ENCODE measurements at regions not wholly inside any gene's neighbourhood (a gene's known extent, or its start where the extent isn't known, plus 50 kb on each side); places are given as distances from the start of the nearest gene placed in this dataset.
A peak's percentile ranks its signal among the peaks of the same experiment; 100 is the strongest.

- Mint-ChIP-seq H3K27me3 (ENCODE audit: insufficient read depth, unreplicated experiment) (no peaks in the 10 kb centered on the region), H3K4me1 (ENCODE audit: insufficient read depth, unreplicated experiment) (no peaks in the 10 kb centered on the region)
Measured at GRCh38 chr12:74741112-74741511, 203.5 kb downstream of the ATXN7L3B start.

GRCh38 chr12:74747305-74747704 is 209.7 kb downstream of the ATXN7L3B start:
- Mint-ChIP-seq H3K36me3 (ENCODE audit: insufficient read depth, unreplicated experiment) (no peaks in the 10 kb centered on the region), H3K4me1 (ENCODE audit: insufficient read depth, unreplicated experiment) (no peaks in the 10 kb centered on the region), H3K4me3 (ENCODE audit: unreplicated experiment) (no peak overlapping the region), H3K9me3 (ENCODE audit: unreplicated experiment) (no peaks in the 10 kb centered on the region), H3K27ac (ENCODE audit: low read depth, unreplicated experiment) (no peak overlapping the region), H3K27me3 (ENCODE audit: insufficient read depth, unreplicated experiment) (no peaks in the 10 kb centered on the region)
- DNase-seq (ENCODE audit: unreplicated experiment) = peak; percentile 22
- TF ChIP-seq CTCF (IDR thresholded peaks at IDR 0.05; ENCODE audit: unreplicated experiment) = peak; percentile 19
- no TSS peak for BruUV-seq (replicated peaks)
- ChIA-PET CTCF (interaction anchor here (0.9 to 2.4 kb wide), 4 partner anchors 13 to 567 kb away, joined by 3 to 12 read pairs (median 4); no protein-coding TSS in a partner anchor), POLR2A (no interaction called here)
- intact Hi-C loops (cut with micrococcal nuclease) = loop anchor here (1.0 kb wide), 1 partner anchor 542 kb away; no protein-coding TSS in a partner anchor

More at GRCh38 chr12:74741112-74741511, 203.5 kb downstream of the ATXN7L3B start:
- H3K9me3 Mint-ChIP-seq (ENCODE audit: unreplicated experiment) = no peaks in the 10 kb centered on the region
- ChIA-PET POLR2A (no interaction called here), CTCF (no interaction called here)
- intact Hi-C loops (cut with micrococcal nuclease) = no loop called here
- no peak for DNase-seq (ENCODE audit: unreplicated experiment)
- no peak overlapping the region for H3K27ac Mint-ChIP-seq (ENCODE audit: low read depth, unreplicated experiment)
- no peak overlapping the region for H3K4me3 Mint-ChIP-seq (ENCODE audit: unreplicated experiment)
- no peak for TF ChIP-seq CTCF (IDR thresholded peaks at IDR 0.05; ENCODE audit: unreplicated experiment)
- no peaks in the 10 kb centered on the region for H3K36me3 Mint-ChIP-seq (ENCODE audit: insufficient read depth, unreplicated experiment)
- no TSS peak for BruUV-seq (replicated peaks)

GRCh38 chr12:74751441-74751840 is 213.8 kb downstream of the ATXN7L3B start:
- Mint-ChIP-seq H3K9me3 (ENCODE audit: unreplicated experiment) (no peaks in the 10 kb centered on the region), H3K27ac (ENCODE audit: low read depth, unreplicated experiment) (no peak overlapping the region), H3K4me3 (ENCODE audit: unreplicated experiment) (no peak overlapping the region), H3K27me3 (ENCODE audit: insufficient read depth, unreplicated experiment) (no peaks in the 10 kb centered on the region), H3K36me3 (ENCODE audit: insufficient read depth, unreplicated experiment) (no peaks in the 10 kb centered on the region), H3K4me1 (ENCODE audit: insufficient read depth, unreplicated experiment) (no peaks in the 10 kb centered on the region)
- intact Hi-C loops (cut with micrococcal nuclease) = no loop called here
- no peak for TF ChIP-seq CTCF (IDR thresholded peaks at IDR 0.05; ENCODE audit: unreplicated experiment)
- ChIA-PET POLR2A (interaction anchor here (0.7 kb wide), 1 partner anchor 93 kb away, joined by 3 read pairs; no protein-coding TSS in a partner anchor), CTCF (interaction anchor here (0.6 to 1.2 kb wide), 4 partner anchors 9 to 820 kb away, joined by 3 to 4 read pairs (median 3); no protein-coding TSS in a partner anchor)
- BruUV-seq (replicated peaks) = no TSS peak
- DNase-seq (ENCODE audit: unreplicated experiment) = no peak

GRCh38 chr12:74752215-74752614 is 214.6 kb downstream of the ATXN7L3B start:
- no peaks in the 10 kb centered on the region for H3K4me1 Mint-ChIP-seq (ENCODE audit: insufficient read depth, unreplicated experiment)
- no peak overlapping the region for H3K27ac Mint-ChIP-seq (ENCODE audit: low read depth, unreplicated experiment)
- H3K27me3 Mint-ChIP-seq (ENCODE audit: insufficient read depth, unreplicated experiment) = no peaks in the 10 kb centered on the region
- POLR2A ChIA-PET = no interaction called here
- no peak for DNase-seq (ENCODE audit: unreplicated experiment)
- H3K36me3 Mint-ChIP-seq (ENCODE audit: insufficient read depth, unreplicated experiment) = no peaks in the 10 kb centered on the region
- peaks cover 5% of the 10 kb centered on the region for H3K9me3 Mint-ChIP-seq (ENCODE audit: unreplicated experiment)
- intact Hi-C loops (cut with micrococcal nuclease) = no loop called here
- no peak for TF ChIP-seq CTCF (IDR thresholded peaks at IDR 0.05; ENCODE audit: unreplicated experiment)
- CTCF ChIA-PET = interaction anchor here (0.7 to 1.2 kb wide), 2 partner anchors 8 to 307 kb away, joined by 3 to 4 read pairs; no protein-coding TSS in a partner anchor
- BruUV-seq (replicated peaks) = no TSS peak
- H3K4me3 Mint-ChIP-seq (ENCODE audit: unreplicated experiment) = no peak overlapping the region

All from MCF 10A (cell line).